ENCODE measurements at regions not wholly inside any gene's neighbourhood (a gene's known extent, or its start where the extent isn't known, plus 50 kb on each side); places are given as distances from the start of the nearest gene placed in this dataset.
A peak's percentile ranks its signal among the peaks of the same experiment; 100 is the strongest.

DNA sequence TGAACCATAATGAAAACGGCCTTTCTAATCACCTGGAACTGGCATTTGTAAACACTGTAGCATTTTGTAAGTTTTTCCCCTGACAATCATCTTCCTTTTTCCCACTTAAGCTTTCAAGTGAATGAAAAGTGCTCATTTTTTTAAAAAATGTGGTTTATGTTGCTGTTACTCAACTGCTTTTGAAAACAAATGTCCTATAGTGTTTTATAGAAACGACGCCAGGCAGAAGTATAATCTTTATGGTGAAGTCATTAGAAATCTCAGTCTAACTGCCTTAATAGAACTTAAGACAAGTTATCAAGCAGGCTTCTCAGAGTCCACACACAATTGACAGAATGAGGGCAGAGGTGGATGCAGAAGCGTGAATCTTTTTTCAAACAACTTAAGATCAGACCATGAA is 442.3 kb downstream of the KLF12 start:
- Mint-ChIP-seq H3K27me3 (no peaks in the 10 kb centered on the region), H3K4me3 (no peak overlapping the region), H3K27ac (no peak overlapping the region), H3K36me3 (ENCODE audit: low read depth) (peaks cover 5% of the 10 kb centered on the region), H3K4me1 (peaks cover 4% of the 10 kb centered on the region)
- ATAC-seq (no peak), DNase-seq (no peak)
- H3K9me3 ChIP-seq (ENCODE audit: control insufficient read depth, low read length, poor library complexity, severe bottlenecking) = no peaks in the 10 kb centered on the region

DNA sequence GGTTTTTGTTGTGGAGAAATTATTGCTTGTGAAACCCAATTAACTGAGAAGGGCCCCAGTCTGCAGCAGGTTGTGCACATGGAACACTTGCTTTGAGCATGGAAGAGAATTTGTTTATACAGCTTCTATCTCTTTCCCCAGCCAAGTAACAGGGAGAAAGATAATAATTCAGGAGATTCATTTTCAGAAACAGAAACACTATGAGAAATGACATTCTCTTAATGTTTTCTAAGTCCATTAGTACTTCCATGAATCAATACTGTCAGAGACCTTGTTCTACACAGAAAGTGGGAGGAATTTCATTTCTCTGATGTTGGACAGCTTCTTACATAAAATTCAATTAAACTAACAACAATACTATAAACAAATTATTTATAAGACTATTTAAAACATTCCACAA is 446.3 kb downstream of the KLF12 start:
- no peaks in the 10 kb centered on the region for H3K27me3 Mint-ChIP-seq
- H3K9me3 ChIP-seq (ENCODE audit: control insufficient read depth, low read length, poor library complexity, severe bottlenecking) = no peaks in the 10 kb centered on the region
- no peaks in the 10 kb centered on the region for H3K4me1 Mint-ChIP-seq
- H3K4me3 Mint-ChIP-seq = no peak overlapping the region
- no peak overlapping the region for H3K27ac Mint-ChIP-seq
- peaks cover 2% of the 10 kb centered on the region for H3K36me3 Mint-ChIP-seq (ENCODE audit: low read depth)
- DNase-seq (no peak), ATAC-seq (no peak)

DNA sequence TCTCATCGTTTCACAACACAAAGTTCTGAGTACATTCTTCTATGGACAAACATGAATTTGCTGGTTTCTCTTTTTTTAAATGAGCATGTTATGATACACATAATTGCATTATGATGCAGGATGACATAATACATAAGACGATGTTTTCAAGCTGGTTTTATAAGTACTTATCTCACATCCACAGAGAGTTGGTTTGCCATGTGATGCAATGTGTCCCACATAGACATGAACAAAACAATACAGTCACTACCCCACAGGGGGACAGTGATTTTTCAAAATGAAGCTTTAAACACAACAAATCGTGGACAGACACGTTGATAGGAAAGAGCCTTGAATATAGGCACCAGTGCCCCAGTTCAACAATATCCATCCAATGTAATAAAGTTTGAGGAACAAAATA is 447.1 kb downstream of the KLF12 start:
- Mint-ChIP-seq H3K36me3 (ENCODE audit: low read depth) (peaks cover 5% of the 10 kb centered on the region), H3K27ac (no peak overlapping the region), H3K27me3 (no peaks in the 10 kb centered on the region), H3K4me3 (no peak overlapping the region), H3K4me1 (no peaks in the 10 kb centered on the region)
- no peaks in the 10 kb centered on the region for H3K9me3 ChIP-seq (ENCODE audit: control insufficient read depth, low read length, poor library complexity, severe bottlenecking)
- DNase-seq = no peak
- no peak for ATAC-seq

DNA sequence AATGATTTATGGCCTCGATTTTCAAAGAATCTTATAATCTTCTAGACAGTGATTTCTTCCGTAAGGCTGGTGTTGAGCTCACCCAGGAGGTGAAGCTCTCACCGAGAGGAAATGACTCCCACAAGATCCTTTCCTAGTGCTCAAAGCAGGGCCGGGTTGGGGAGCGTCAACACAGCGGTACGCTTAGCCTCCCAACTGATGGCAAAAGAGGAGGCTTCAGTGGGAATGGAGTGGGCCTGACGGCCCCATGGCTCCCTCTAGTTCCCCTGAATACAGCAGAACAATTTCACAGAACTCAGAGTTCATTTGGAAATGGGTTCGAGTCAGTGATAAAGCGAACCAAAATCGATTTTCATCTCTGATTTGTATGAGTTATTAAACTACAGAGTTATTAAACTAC is 449.5 kb downstream of the KLF12 start:
- H3K9me3 ChIP-seq (ENCODE audit: control insufficient read depth, low read length, poor library complexity, severe bottlenecking) = no peaks in the 10 kb centered on the region
- no peak for DNase-seq
- no peak overlapping the region for H3K4me3 Mint-ChIP-seq
- H3K27ac Mint-ChIP-seq = peak overlapping the region; percentile 14
- H3K36me3 Mint-ChIP-seq (ENCODE audit: low read depth) = peaks cover 10% of the 10 kb centered on the region
- no peak for ATAC-seq
- H3K4me1 Mint-ChIP-seq = no peaks in the 10 kb centered on the region
- H3K27me3 Mint-ChIP-seq = no peaks in the 10 kb centered on the region

DNA sequence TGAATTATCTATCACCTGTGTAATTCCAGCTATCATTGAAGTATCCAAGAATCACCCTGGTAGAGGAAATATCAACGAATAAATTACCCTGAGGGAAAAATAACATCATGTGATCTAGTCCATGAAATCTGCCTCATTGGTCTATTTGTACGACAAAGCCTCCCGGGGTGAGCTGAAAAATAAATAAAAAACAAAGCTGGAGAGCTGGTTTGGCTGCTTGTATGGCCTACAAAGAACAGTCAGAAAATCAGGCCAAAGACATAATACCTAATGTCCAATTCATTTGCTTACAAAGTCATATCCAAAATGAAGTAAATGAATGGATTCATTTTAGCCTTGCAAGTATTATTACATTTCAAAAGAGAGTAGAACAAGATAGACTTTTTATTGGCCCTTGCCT is 449.9 kb downstream of the KLF12 start:
- H3K27me3 Mint-ChIP-seq = no peaks in the 10 kb centered on the region
- DNase-seq (no peak), ATAC-seq (no peak)
- H3K36me3 Mint-ChIP-seq (ENCODE audit: low read depth) = peaks cover 7% of the 10 kb centered on the region
- peak overlapping the region; percentile 14 for H3K27ac Mint-ChIP-seq
- H3K4me1 Mint-ChIP-seq = no peaks in the 10 kb centered on the region
- H3K9me3 ChIP-seq (ENCODE audit: control insufficient read depth, low read length, poor library complexity, severe bottlenecking) = no peaks in the 10 kb centered on the region
- H3K4me3 Mint-ChIP-seq = no peak overlapping the region

DNA sequence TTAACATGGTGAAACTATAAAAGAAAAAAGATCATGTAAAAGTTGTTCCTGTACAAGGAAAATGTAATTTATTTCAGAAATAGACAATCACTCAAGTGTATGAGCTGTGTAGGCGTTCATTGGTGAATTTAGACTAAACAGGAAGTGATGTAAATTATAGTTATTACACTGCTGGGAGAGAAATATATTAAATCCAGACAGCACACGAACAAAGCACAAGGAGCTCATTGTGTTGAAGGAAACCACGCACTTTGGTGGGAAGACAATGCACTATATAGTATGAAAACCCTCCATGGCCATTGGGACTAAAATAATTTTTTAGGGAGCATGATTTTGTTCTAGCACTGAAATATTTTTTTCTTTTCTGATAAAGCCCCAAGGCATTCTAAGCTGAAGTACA is 450.5 kb downstream of the KLF12 start:
- peaks cover 7% of the 10 kb centered on the region for H3K36me3 Mint-ChIP-seq (ENCODE audit: low read depth)
- no peaks in the 10 kb centered on the region for H3K27me3 Mint-ChIP-seq
- H3K27ac Mint-ChIP-seq = no peak overlapping the region

DNA sequence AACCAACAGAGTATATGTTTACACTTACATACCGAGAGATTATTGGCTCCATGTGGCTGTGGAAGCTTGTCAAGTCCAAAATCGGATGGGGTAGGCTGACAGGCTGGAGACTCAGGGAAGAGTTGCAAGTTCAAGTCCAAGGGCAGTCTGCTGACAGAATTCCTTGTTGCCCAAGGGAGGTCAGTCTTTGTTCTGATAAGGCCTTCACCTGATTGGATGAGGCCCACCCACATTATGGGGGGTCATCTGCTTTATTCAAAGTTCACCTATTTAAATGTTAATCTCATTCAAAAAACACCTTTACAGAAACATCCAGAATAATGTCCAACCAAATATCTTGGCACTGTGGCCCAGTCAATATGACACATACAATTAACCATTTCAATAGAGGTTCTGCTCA is 452.4 kb downstream of the KLF12 start:
- H3K4me1 Mint-ChIP-seq = no peaks in the 10 kb centered on the region
- no peaks in the 10 kb centered on the region for H3K27me3 Mint-ChIP-seq
- no peak overlapping the region for H3K4me3 Mint-ChIP-seq
- no peak for DNase-seq
- no peaks in the 10 kb centered on the region for H3K9me3 ChIP-seq (ENCODE audit: control insufficient read depth, low read length, poor library complexity, severe bottlenecking)
- H3K36me3 Mint-ChIP-seq (ENCODE audit: low read depth) = peaks cover 7% of the 10 kb centered on the region
- no peak for ATAC-seq
- H3K27ac Mint-ChIP-seq = no peak overlapping the region

More for the DNA sequence above, 450.5 kb downstream of the KLF12 start:
- Mint-ChIP-seq H3K4me1 (no peaks in the 10 kb centered on the region), H3K4me3 (no peak overlapping the region)
- no peak for ATAC-seq
- no peak for DNase-seq
- no peaks in the 10 kb centered on the region for H3K9me3 ChIP-seq (ENCODE audit: control insufficient read depth, low read length, poor library complexity, severe bottlenecking)

DNA sequence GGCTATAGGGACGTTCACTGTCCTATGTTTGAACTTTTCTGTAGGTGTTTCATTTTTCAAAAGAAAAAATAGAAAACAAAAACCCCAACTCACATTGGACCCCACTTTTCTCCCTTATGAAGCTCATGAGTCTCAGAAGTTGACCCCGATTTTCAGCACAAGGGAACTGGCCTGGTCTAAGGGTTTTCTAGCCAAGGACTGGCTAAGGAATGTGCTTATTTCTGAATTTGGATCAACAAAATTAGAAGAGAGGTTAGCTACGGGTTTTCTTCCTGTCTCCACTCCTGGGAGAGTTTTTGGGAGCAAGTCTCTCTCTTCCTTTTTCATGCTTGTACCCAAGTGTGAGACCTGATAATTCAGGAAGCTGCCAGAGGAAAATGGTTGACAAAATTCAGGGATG is 453.2 kb downstream of the KLF12 start:
- ATAC-seq (no peak), DNase-seq (no peak)
- Mint-ChIP-seq H3K36me3 (ENCODE audit: low read depth) (peaks cover 7% of the 10 kb centered on the region), H3K27ac (no peak overlapping the region), H3K27me3 (no peaks in the 10 kb centered on the region), H3K4me3 (no peak overlapping the region), H3K4me1 (no peaks in the 10 kb centered on the region)
- H3K9me3 ChIP-seq (ENCODE audit: control insufficient read depth, low read length, poor library complexity, severe bottlenecking) = no peaks in the 10 kb centered on the region

DNA sequence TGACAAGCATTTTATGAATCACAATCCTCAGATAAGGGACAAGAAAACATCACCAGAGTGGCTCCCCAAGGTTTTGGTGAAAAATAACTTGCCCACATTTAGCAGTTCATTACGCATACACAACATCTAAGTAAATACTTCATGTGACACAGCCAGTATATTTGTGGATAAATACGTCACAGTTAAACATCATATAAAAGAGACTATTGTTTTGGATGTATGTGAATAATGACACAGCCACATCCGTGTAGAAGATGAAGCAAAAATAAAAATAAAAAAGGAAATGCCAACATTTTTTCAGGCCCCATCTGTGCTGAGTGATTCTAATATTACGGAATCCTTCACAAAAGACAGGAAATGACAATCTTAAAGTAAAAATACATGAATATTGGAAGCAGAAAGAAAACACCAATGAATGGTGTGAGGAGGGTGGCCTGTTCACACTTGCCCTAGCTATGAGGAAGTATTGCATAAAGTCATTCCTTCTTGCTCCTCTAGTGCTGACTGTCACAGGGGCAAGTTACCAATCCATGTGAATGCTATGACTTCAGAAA is 457.1 kb downstream of the KLF12 start:
- Mint-ChIP-seq H3K27me3 (no peaks in the 10 kb centered on the region), H3K36me3 (ENCODE audit: low read depth) (peaks cover 5% of the 10 kb centered on the region), H3K4me1 (peaks cover 5% of the 10 kb centered on the region), H3K27ac (no peak overlapping the region), H3K4me3 (no peak overlapping the region)
- ATAC-seq (no peak), DNase-seq (no peak)
- H3K9me3 ChIP-seq (ENCODE audit: control insufficient read depth, low read length, poor library complexity, severe bottlenecking) = no peaks in the 10 kb centered on the region

DNA sequence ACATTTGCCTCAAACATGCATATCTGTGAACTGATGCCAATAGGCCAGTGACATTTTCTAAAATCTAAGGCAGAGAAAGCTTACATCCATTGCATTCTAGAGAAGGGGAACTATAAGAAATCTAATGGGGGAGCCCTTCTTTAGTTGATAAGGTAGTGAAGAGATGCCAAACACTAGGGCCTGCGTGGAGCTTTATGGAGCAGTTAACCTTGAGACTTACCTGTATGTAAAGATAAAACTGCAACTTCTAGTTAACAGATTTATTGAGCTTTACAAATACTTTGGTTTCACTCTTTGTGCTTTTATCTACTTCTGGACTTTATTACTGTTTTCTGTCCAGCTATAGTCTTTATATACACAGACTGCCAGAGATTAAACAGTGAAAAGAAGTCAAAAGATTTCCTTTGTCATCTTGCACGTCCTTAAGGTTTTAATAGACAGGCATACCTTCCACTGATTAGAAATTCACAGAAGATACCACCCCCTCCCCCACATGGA is 457.6 kb downstream of the KLF12 start:
- ATAC-seq (no peak), DNase-seq (no peak)
- Mint-ChIP-seq H3K4me1 (peaks cover 5% of the 10 kb centered on the region), H3K4me3 (no peak overlapping the region), H3K36me3 (ENCODE audit: low read depth) (peaks cover 2% of the 10 kb centered on the region), H3K27ac (no peak overlapping the region), H3K27me3 (no peaks in the 10 kb centered on the region)
- H3K9me3 ChIP-seq (ENCODE audit: control insufficient read depth, low read length, poor library complexity, severe bottlenecking) = no peaks in the 10 kb centered on the region

DNA sequence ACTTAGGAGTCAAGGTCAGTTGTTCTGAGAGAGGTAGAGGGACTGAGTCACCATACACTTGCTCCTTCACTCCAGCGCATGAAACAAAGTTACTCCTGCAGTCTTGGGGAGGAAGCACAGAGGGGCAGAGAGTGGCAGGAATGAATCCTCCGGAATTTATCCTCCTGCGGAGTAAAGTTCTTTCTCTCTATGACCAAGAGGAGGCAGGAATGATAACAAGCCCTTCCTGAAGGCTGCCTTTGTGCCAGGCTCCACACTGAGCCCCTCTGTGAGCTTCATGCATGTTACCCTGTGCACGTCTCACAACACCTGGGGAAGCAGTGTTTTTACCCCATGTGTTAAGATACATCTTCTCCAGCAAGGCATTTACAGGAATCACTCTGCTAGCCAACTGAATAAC is 458.4 kb downstream of the KLF12 start:
- H3K4me1 Mint-ChIP-seq = peaks cover 5% of the 10 kb centered on the region
- H3K27ac Mint-ChIP-seq = no peak overlapping the region
- no peaks in the 10 kb centered on the region for H3K27me3 Mint-ChIP-seq
- ATAC-seq (no peak), DNase-seq (no peak)
- H3K36me3 Mint-ChIP-seq (ENCODE audit: low read depth) = no peaks in the 10 kb centered on the region
- H3K9me3 ChIP-seq (ENCODE audit: control insufficient read depth, low read length, poor library complexity, severe bottlenecking) = no peaks in the 10 kb centered on the region
- no peak overlapping the region for H3K4me3 Mint-ChIP-seq

DNA sequence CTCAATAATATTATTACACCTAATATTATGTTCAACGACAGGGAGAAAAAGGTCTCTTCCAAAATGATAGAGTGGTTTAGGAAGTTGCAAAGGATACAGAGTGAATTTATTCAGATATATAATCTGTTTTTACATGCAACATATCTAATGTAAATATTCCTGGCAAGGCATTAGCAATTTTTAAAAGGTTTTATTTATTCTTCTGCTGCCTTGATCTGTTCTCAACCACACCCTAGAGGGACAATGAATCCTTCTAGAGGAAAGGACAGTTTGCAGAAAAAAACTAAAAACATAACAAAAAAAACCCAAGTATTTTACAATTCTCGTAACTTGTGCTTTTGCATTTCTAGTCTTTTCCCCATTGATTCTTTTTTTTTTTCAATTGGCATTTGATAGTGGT is 459.6 kb downstream of the KLF12 start:
- Mint-ChIP-seq H3K27me3 (no peaks in the 10 kb centered on the region), H3K36me3 (ENCODE audit: low read depth) (no peaks in the 10 kb centered on the region), H3K4me3 (no peak overlapping the region), H3K4me1 (peaks cover 5% of the 10 kb centered on the region), H3K27ac (no peak overlapping the region)
- H3K9me3 ChIP-seq (ENCODE audit: control insufficient read depth, low read length, poor library complexity, severe bottlenecking) = no peaks in the 10 kb centered on the region
- DNase-seq = no peak
- no peak for ATAC-seq

DNA sequence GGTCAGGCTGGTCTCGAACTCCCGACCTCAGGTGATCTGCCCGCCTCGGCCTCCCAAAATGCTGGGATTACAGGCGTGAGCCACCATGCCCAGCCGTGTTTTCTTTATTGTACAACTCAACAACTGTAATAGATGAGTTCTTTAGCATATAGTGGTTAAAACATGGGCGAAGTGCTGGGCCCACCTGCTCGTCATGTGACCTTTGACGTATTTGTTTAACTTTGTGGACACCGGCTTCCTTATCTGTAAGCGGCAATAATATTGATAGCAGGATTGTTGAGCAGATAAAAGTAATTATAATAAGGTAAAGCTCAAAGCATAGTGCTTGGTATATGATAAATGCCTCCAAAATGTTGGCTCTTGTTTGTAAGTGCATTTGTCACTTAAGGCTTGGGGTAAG is 460.3 kb downstream of the KLF12 start:
- no peaks in the 10 kb centered on the region for H3K9me3 ChIP-seq (ENCODE audit: control insufficient read depth, low read length, poor library complexity, severe bottlenecking)
- H3K36me3 Mint-ChIP-seq (ENCODE audit: low read depth) = no peaks in the 10 kb centered on the region
- H3K27ac Mint-ChIP-seq = no peak overlapping the region
- no peak for ATAC-seq
- no peaks in the 10 kb centered on the region for H3K27me3 Mint-ChIP-seq
- peaks cover 5% of the 10 kb centered on the region for H3K4me1 Mint-ChIP-seq
- no peak overlapping the region for H3K4me3 Mint-ChIP-seq
- no peak for DNase-seq

DNA sequence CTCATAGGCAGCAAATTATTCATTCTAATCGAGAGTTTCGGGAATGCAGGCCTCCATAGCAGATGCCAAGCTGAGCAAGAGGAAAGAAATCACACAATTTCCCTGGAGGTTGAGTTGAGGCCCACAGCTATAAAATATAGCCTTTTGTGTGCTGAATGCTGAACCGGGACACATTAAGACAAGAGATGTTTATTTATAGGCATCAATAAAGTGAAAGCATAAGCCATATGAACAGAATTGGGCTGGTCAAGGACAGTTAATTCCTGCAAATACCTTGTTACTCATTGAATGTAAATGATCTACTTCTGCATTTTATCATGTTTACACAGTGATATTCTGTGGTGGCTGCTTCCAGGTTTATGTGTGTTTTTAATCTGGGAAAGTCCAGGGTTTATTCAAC is 461.7 kb downstream of the KLF12 start:
- Mint-ChIP-seq H3K36me3 (ENCODE audit: low read depth) (no peaks in the 10 kb centered on the region), H3K4me3 (no peak overlapping the region), H3K27me3 (no peaks in the 10 kb centered on the region), H3K27ac (no peak overlapping the region), H3K4me1 (peaks cover 5% of the 10 kb centered on the region)
- no peaks in the 10 kb centered on the region for H3K9me3 ChIP-seq (ENCODE audit: control insufficient read depth, low read length, poor library complexity, severe bottlenecking)
- DNase-seq (no peak), ATAC-seq (no peak)

All from T-helper 17 cell (primary cell).